NCI-H226 (cell line): ENCODE measurements at regions not wholly inside any gene's neighbourhood (a gene's known extent, or its start where the extent isn't known, plus 50 kb on each side); places are given as distances from the start of the nearest gene placed in this dataset.

Source experiments
- DNase-seq: peaks from one replicate; pipeline ENCODE4 v3.0.0-alpha.2; 2015

GRCh38 chr11:106344394-106344793, 266.9 kb downstream of the AASDHPPT start:
- no peak for DNase-seq

GRCh38 chr11:106344966-106345365, 267.5 kb downstream of the AASDHPPT start:
- DNase-seq: no peak

GRCh38 chr11:106353031-106353430, 275.6 kb downstream of the AASDHPPT start:
- DNase-seq: no peak

GRCh38 chr11:106369224-106369623, 291.8 kb downstream of the AASDHPPT start:
- DNase-seq: no peak

- no peak for DNase-seq
Observed at GRCh38 chr11:106378513-106379179, 301.2 kb downstream of the AASDHPPT start.

GRCh38 chr11:106379265-106379664, 301.8 kb downstream of the AASDHPPT start:
- DNase-seq: no peak

- DNase-seq: no peak
Observed at GRCh38 chr11:106379712-106380111, 302.2 kb downstream of the AASDHPPT start.

GRCh38 chr11:106381895-106382294, 304.4 kb downstream of the AASDHPPT start:
- peak; percentile 86 for DNase-seq

GRCh38 chr11:106384429-106384828, 307.0 kb downstream of the AASDHPPT start:
- no peak for DNase-seq

GRCh38 chr11:106386519-106386918, 309.1 kb downstream of the AASDHPPT start:
- DNase-seq: no peak

- no peak for DNase-seq
Observed at GRCh38 chr11:106389101-106389500, 311.6 kb downstream of the AASDHPPT start.

GRCh38 chr11:106390078-106390477, 312.6 kb downstream of the AASDHPPT start:
- no peak for DNase-seq

GRCh38 chr11:106391771-106392420, 314.4 kb downstream of the AASDHPPT start:
- peak; percentile 41 for DNase-seq

GRCh38 chr11:106395716-106396349, 318.4 kb downstream of the AASDHPPT start:
- DNase-seq: no peak

- DNase-seq: no peak
Observed at GRCh38 chr11:106397787-106398501, 320.5 kb downstream of the AASDHPPT start.

- DNase-seq: no peak
Observed at GRCh38 chr11:106398502-106399075, 321.1 kb downstream of the AASDHPPT start.

GRCh38 chr11:106399076-106399511, 321.6 kb downstream of the AASDHPPT start:
- peak; percentile 96 for DNase-seq

- DNase-seq: no peak
Observed at GRCh38 chr11:106399624-106400023, 322.2 kb downstream of the AASDHPPT start.

GRCh38 chr11:106400949-106401570, 323.6 kb downstream of the AASDHPPT start:
- DNase-seq: no peak

- DNase-seq: no peak
Observed at GRCh38 chr11:106403751-106404150, 326.3 kb downstream of the AASDHPPT start.

GRCh38 chr11:106409222-106409621, 331.8 kb downstream of the AASDHPPT start:
- peak; percentile 8 for DNase-seq

GRCh38 chr11:106409671-106410070, 332.2 kb downstream of the AASDHPPT start:
- DNase-seq: no peak

GRCh38 chr11:106410902-106411301, 333.4 kb downstream of the AASDHPPT start:
- no peak for DNase-seq
